ENCODE measurements at regions not wholly inside any gene's neighbourhood (a gene's known extent, or its start where the extent isn't known, plus 50 kb on each side); places are given as distances from the start of the nearest gene placed in this dataset.

DNA sequence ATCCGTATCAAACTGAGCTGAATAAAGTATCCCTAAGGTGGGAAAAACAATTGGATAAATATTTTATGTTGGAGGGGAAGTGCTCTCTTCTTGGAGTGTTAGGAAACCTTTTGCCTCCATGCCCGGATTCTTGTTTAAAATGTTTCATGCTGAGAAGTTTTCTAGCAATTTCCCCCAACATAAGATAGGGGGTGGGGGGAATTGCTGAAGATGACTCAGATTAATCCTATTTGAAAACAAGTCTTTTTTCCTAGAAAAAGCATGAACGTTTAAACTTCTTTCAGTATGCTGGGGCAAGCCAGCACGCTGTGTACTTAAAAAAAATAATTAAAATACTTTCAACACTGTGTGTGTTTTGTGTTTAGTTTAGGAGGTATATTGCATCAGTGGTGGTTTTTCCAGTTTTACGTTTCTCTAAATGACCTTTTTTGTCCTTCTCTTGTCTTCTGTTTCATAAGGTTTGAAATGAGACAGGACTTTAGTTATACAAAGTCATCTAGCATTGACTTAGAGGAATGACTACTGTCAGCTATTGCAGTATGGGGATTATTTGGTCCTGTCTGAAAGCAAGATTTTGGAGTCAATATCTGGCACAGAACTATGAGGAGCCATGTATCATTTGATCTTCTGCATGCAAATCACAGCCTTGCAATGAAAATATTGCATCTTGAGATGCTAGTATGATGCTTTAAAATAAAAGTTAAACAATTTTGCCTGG is 295.9 kb downstream of the GATA3 start:
- 48 to 55% methylated on average over 5 of the region's 5 CpGs for WGBS, 2 donors
- Histone ChIP-seq H3K27me3 (ENCODE audit: control insufficient read depth in 1 of 2, insufficient read depth in 2 of 2, low read length in 2 of 2) (no peaks in the 10 kb centered on the region), H3K4me3 (ENCODE audit: low read depth in 1 of 2, low read length in 2 of 2) (no peak overlapping the region), H3K27ac (ENCODE audit: low read depth in 2 of 2, low read length in 1 of 2) (no peak overlapping the region), H3K4me1 (ENCODE audit: control insufficient read depth in 2 of 2, insufficient read depth in 2 of 2, low read length in 1 of 2) (no peaks in the 10 kb centered on the region), H3K36me3 (ENCODE audit: control insufficient read depth in 2 of 2, insufficient read depth in 2 of 2, low read length in 1 of 2) (no peaks in the 10 kb centered on the region), H3K9me3 (ENCODE audit: control insufficient read depth in 2 of 2, insufficient read depth in 1 of 2, low read depth in 1 of 2, low read length in 1 of 2) (peaks cover 0 to 2% of the 10 kb centered on the region in 2 donors)

GRCh38 chr10:8352171-8353075 is 297.9 kb downstream of the GATA3 start:
- H3K4me3 ChIP-seq (ENCODE audit: low read depth in 1 of 2, low read length in 2 of 2) = no peak overlapping the region
- H3K27ac ChIP-seq (ENCODE audit: low read depth in 2 of 2, low read length in 1 of 2) = no peak overlapping the region
- 84 to 93% methylated on average over 10 of the region's 10 CpGs for WGBS, 2 donors
- H3K36me3 ChIP-seq (ENCODE audit: control insufficient read depth in 2 of 2, insufficient read depth in 2 of 2, low read length in 1 of 2) = no peaks in the 10 kb centered on the region
- H3K4me1 ChIP-seq (ENCODE audit: control insufficient read depth in 2 of 2, insufficient read depth in 2 of 2, low read length in 1 of 2) = no peaks in the 10 kb centered on the region
- H3K9me3 ChIP-seq (ENCODE audit: control insufficient read depth in 2 of 2, insufficient read depth in 1 of 2, low read depth in 1 of 2, low read length in 1 of 2) = peaks cover 0 to 2% of the 10 kb centered on the region in 2 donors
- no peaks in the 10 kb centered on the region for H3K27me3 ChIP-seq (ENCODE audit: control insufficient read depth in 1 of 2, insufficient read depth in 2 of 2, low read length in 2 of 2)

DNA sequence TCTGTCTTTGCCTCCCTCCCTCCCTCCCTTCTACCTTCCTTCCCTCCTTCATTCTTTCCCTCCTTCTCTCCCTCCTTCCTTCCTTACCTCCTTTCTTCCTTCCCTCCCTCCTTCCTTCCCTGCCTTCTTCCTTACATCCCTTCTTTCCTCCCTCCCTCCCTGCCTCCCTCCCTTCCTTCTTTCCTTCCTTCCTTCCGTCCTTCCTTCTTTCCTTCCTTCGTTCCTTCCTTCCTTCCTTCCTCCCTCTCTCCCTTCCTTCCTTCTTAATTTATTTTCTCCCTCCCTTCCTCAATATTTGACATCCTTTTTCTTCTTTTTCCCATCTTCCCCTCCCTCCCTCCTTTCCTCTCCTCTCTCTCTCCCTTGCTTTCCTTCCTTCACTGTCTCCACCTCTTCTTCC is 301.8 kb downstream of the GATA3 start:
- H3K36me3 ChIP-seq (ENCODE audit: control insufficient read depth in 2 of 2, insufficient read depth in 2 of 2, low read length in 1 of 2) = no peaks in the 10 kb centered on the region
- no peaks in the 10 kb centered on the region for H3K4me1 ChIP-seq (ENCODE audit: control insufficient read depth in 2 of 2, insufficient read depth in 2 of 2, low read length in 1 of 2)
- no peak overlapping the region for H3K27ac ChIP-seq (ENCODE audit: low read depth in 2 of 2, low read length in 1 of 2)
- WGBS, 2 donors = 81 to 86% methylated on average over 2 of the region's 2 CpGs
- H3K9me3 ChIP-seq (ENCODE audit: control insufficient read depth in 2 of 2, insufficient read depth in 1 of 2, low read depth in 1 of 2, low read length in 1 of 2) = peaks cover 0 to 2% of the 10 kb centered on the region in 2 donors
- no peaks in the 10 kb centered on the region for H3K27me3 ChIP-seq (ENCODE audit: control insufficient read depth in 1 of 2, insufficient read depth in 2 of 2, low read length in 2 of 2)
- no peak overlapping the region for H3K4me3 ChIP-seq (ENCODE audit: low read depth in 1 of 2, low read length in 2 of 2)

GRCh38 chr10:8359467-8359866 is 305.0 kb downstream of the GATA3 start:
- Histone ChIP-seq H3K4me1 (ENCODE audit: control insufficient read depth in 2 of 2, insufficient read depth in 2 of 2, low read length in 1 of 2) (no peaks in the 10 kb centered on the region), H3K4me3 (ENCODE audit: low read depth in 1 of 2, low read length in 2 of 2) (no peak overlapping the region), H3K27ac (ENCODE audit: low read depth in 2 of 2, low read length in 1 of 2) (no peak overlapping the region), H3K27me3 (ENCODE audit: control insufficient read depth in 1 of 2, insufficient read depth in 2 of 2, low read length in 2 of 2) (no peaks in the 10 kb centered on the region), H3K9me3 (ENCODE audit: control insufficient read depth in 2 of 2, insufficient read depth in 1 of 2, low read depth in 1 of 2, low read length in 1 of 2) (no peaks in the 10 kb centered on the region), H3K36me3 (ENCODE audit: control insufficient read depth in 2 of 2, insufficient read depth in 2 of 2, low read length in 1 of 2) (no peaks in the 10 kb centered on the region)
- WGBS, 2 donors = 90 to 95% methylated on average over 5 of the region's 5 CpGs

DNA sequence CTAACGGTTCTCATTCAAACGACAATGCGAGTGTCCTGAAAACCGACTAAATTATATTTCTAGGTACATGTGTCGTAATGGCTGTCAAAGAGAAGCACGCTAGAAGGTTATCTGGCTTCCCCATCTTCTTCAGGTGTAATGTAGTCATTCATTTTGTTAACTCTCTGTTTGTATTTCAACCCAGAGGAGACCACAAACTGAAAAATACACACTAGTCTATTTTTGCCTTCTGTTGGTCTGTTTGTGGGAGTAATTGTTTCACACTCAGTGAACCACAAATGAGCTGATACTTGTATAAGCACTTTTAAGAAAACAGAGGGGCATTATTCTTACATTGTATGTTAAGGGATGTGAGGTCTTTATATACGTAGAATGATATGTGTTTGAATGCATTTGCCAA is 305.9 kb downstream of the GATA3 start:
- no peak overlapping the region for H3K4me3 ChIP-seq (ENCODE audit: low read depth in 1 of 2, low read length in 2 of 2)
- 79 to 82% methylated on average over 7 of the region's 7 CpGs for WGBS, 2 donors

DNA sequence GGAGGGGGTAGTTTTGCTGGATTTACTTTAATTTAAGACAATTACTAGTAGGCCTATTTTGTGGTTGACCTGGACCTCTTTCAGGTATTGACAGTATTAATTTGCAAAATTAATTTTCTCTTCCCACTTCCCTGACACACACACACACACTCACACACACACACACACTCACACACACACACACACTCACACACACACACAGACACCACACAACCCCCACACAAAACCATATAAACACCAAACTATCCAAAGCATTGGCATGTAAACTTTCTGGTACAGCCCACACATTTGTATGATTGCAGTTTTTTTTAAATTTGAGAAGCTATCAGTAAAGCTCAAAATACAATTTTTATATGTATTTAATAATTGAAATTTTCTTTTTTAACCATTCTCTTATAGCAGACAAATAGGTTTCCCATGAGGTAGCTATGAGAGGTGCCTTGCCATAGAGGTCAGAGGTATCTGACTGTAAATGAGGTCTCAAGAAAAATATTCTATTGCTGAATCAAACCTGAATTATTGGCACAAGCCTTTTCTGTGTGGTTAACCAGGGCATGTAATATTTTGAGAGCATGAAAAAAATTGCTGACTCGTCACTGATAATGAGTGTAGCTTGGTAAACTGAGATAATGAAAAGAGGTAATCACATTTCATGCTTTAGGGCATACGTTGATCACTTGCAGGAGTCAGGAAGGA is 306.5 kb downstream of the GATA3 start:
- H3K4me3 ChIP-seq (ENCODE audit: low read depth in 1 of 2, low read length in 2 of 2) = no peak overlapping the region
- WGBS, 2 donors = 55 to 72% methylated on average over 2 of the region's 2 CpGs
- no peaks in the 10 kb centered on the region for H3K9me3 ChIP-seq (ENCODE audit: control insufficient read depth in 2 of 2, insufficient read depth in 1 of 2, low read depth in 1 of 2, low read length in 1 of 2)
- H3K27ac ChIP-seq (ENCODE audit: low read depth in 2 of 2, low read length in 1 of 2) = no peak overlapping the region
- H3K4me1 ChIP-seq (ENCODE audit: control insufficient read depth in 2 of 2, insufficient read depth in 2 of 2, low read length in 1 of 2) = no peaks in the 10 kb centered on the region
- no peaks in the 10 kb centered on the region for H3K36me3 ChIP-seq (ENCODE audit: control insufficient read depth in 2 of 2, insufficient read depth in 2 of 2, low read length in 1 of 2)
- no peaks in the 10 kb centered on the region for H3K27me3 ChIP-seq (ENCODE audit: control insufficient read depth in 1 of 2, insufficient read depth in 2 of 2, low read length in 2 of 2)

More for the DNA sequence above, 305.9 kb downstream of the GATA3 start:
- Histone ChIP-seq H3K9me3 (ENCODE audit: control insufficient read depth in 2 of 2, insufficient read depth in 1 of 2, low read depth in 1 of 2, low read length in 1 of 2) (no peaks in the 10 kb centered on the region), H3K27ac (ENCODE audit: low read depth in 2 of 2, low read length in 1 of 2) (no peak overlapping the region), H3K27me3 (ENCODE audit: control insufficient read depth in 1 of 2, insufficient read depth in 2 of 2, low read length in 2 of 2) (no peaks in the 10 kb centered on the region), H3K4me1 (ENCODE audit: control insufficient read depth in 2 of 2, insufficient read depth in 2 of 2, low read length in 1 of 2) (no peaks in the 10 kb centered on the region), H3K36me3 (ENCODE audit: control insufficient read depth in 2 of 2, insufficient read depth in 2 of 2, low read length in 1 of 2) (no peaks in the 10 kb centered on the region)

- Histone ChIP-seq H3K27ac (ENCODE audit: low read depth in 2 of 2, low read length in 1 of 2) (no peak overlapping the region), H3K36me3 (ENCODE audit: control insufficient read depth in 2 of 2, insufficient read depth in 2 of 2, low read length in 1 of 2) (no peaks in the 10 kb centered on the region), H3K9me3 (ENCODE audit: control insufficient read depth in 2 of 2, insufficient read depth in 1 of 2, low read depth in 1 of 2, low read length in 1 of 2) (no peaks in the 10 kb centered on the region), H3K27me3 (ENCODE audit: control insufficient read depth in 1 of 2, insufficient read depth in 2 of 2, low read length in 2 of 2) (no peaks in the 10 kb centered on the region), H3K4me3 (ENCODE audit: low read depth in 1 of 2, low read length in 2 of 2) (no peak overlapping the region), H3K4me1 (ENCODE audit: control insufficient read depth in 2 of 2, insufficient read depth in 2 of 2, low read length in 1 of 2) (no peaks in the 10 kb centered on the region)
- 52 to 56% methylated on average over 2 of the region's 2 CpGs for WGBS, 2 donors
Observed at GRCh38 chr10:8361510-8361844, 307.0 kb downstream of the GATA3 start.

DNA sequence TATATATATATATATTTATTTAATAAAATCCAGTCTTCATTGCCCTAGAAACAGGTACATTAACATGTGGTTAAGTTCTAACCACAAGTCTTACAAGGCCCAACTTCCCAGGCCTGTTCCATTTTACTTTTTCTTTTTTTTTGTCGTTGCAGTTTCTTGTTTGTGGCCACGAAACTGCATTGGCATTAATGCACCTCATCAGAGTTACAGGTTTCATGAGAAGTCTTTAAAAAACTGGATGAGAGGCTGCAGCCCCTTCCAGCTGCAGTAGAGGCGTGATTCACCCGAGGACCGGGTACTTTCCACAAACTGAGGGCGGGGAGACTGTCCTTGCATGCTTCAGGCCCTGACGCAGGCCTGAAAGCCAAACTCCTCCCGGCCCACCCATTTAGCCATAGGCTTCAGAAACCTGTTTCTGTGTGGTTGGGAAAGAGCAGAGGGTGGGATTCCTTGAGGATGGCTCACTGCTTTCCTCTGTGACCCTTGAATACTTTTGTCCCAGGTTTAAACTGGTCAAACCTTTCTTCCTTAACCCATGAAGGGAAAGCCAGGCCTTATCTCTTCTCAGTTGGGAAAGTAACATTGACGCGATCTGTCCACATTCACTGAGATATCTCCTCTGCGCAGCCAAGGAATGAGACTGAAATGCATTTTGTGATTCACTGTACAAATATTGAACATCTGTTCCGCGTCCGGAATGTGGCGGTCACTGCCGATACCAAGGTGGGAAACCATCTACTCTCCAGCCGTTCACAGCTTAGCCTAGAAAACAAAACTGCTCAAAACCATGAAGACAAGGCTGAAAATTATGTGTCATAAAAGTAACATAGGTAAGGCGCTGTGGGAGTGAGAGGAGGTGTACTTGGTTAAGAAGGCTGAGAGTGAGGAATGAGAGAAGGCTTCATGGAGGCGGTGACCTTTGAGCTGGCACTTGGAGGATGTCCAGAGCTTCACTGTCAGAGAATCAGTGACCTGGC is 311.7 kb downstream of the GATA3 start:
- no peaks in the 10 kb centered on the region for H3K27me3 ChIP-seq (ENCODE audit: control insufficient read depth in 1 of 2, insufficient read depth in 2 of 2, low read length in 2 of 2)
- H3K36me3 ChIP-seq (ENCODE audit: control insufficient read depth in 2 of 2, insufficient read depth in 2 of 2, low read length in 1 of 2) = no peaks in the 10 kb centered on the region
- no peaks in the 10 kb centered on the region for H3K4me1 ChIP-seq (ENCODE audit: control insufficient read depth in 2 of 2, insufficient read depth in 2 of 2, low read length in 1 of 2)
- no peaks in the 10 kb centered on the region for H3K9me3 ChIP-seq (ENCODE audit: control insufficient read depth in 2 of 2, insufficient read depth in 1 of 2, low read depth in 1 of 2, low read length in 1 of 2)
- no peak overlapping the region for H3K4me3 ChIP-seq (ENCODE audit: low read depth in 1 of 2, low read length in 2 of 2)
- no peak overlapping the region for H3K27ac ChIP-seq (ENCODE audit: low read depth in 2 of 2, low read length in 1 of 2)
- 56 to 67% methylated on average over 19 of the region's 19 CpGs for WGBS, 2 donors

All from esophagus (tissue), 2 donors.